ENCODE measurements at regions not wholly inside any gene's neighbourhood (a gene's known extent, or its start where the extent isn't known, plus 50 kb on each side); places are given as distances from the start of the nearest gene placed in this dataset.

DNA sequence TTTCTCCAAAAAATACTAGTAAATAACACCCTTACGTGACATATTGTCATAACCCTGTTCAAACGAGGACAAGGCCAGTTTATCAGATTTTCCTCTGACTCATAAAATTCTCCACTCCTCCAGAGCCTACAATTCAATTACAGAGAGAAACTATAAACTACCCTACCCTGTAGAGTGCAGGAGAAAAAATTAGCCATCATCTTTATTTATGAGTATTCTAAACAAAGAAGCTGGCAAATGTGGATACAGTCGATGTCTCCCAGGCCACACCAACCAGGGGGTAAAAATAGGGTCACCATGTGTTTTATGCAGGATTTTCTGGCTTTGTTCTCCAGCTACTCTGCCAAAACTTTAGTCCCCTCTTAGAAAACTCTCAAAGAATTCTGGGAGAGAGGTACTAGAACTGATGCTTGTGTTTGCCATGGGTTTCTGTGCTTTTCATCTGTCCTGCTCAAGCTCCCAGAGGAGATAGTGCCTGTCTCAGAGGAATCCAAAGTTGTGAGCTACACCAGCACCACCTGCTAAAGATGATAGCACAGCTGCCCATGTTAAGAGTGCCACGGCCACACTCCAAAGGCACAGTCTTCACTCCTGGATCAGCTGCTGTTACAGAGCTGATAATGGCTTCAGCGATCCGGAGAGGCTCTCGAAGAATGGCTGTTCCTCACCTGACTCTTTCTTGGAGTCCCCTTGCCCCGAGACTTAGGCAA, 150.2 kb downstream of the IMPG2 start:
- TF ChIP-seq, protein P1, sequence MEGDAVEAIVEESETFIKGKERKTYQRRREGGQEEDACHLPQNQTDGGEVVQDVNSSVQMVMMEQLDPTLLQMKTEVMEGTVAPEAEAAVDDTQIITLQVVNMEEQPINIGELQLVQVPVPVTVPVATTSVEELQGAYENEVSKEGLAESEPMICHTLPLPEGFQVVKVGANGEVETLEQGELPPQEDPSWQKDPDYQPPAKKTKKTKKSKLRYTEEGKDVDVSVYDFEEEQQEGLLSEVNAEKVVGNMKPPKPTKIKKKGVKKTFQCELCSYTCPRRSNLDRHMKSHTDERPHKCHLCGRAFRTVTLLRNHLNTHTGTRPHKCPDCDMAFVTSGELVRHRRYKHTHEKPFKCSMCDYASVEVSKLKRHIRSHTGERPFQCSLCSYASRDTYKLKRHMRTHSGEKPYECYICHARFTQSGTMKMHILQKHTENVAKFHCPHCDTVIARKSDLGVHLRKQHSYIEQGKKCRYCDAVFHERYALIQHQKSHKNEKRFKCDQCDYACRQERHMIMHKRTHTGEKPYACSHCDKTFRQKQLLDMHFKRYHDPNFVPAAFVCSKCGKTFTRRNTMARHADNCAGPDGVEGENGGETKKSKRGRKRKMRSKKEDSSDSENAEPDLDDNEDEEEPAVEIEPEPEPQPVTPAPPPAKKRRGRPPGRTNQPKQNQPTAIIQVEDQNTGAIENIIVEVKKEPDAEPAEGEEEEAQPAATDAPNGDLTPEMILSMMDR (IDR thresholded peaks at IDR 0.05), result no peak
- TF ChIP-seq EZH2 (IDR thresholded peaks at IDR 0.05), result no peak

All from neural progenitor cell (in vitro differentiated cells).